ENCODE measurements at regions not wholly inside any gene's neighbourhood (a gene's known extent, or its start where the extent isn't known, plus 50 kb on each side); places are given as distances from the start of the nearest gene placed in this dataset.

DNA sequence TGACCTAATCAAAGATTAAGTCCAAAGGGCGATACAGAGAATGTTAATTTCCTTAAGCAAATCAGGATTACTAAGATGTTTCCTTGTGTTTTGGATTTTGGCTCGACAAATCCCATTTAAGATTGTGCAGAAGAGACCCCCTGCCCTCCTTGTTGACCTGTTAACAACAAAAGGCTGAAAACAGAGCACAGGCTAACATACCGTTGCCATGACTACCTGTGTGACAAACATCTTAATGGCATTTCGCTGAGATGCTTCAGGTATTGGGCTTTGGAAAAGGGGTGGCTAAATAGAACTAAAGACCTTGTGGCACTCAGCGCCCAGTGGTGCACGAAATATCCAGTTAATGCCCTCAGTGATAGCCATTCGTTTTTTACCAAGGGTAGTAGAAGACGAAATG lies 1532.3 kb upstream of the TMEM132C start:
- TF ChIP-seq EZH2phosphoT487 (IDR thresholded peaks at IDR 0.05; ENCODE audit: insufficient read depth, low read depth) (no peak), EZH2 (IDR thresholded peaks at IDR 0.05; ENCODE audit: insufficient read depth, poor library complexity, severe bottlenecking) (no peak)
- Histone ChIP-seq H3K79me2 (ENCODE audit: insufficient read depth) (no peaks in the 10 kb centered on the region), H3K27me3 (replicated peaks; ENCODE audit: insufficient read depth) (no peaks in the 10 kb centered on the region), H3K27ac (no peak overlapping the region), H3K4me2 (ENCODE audit: unreplicated experiment) (no peak overlapping the region), H2AFZ (no peak overlapping the region), H3K4me3 (no peak overlapping the region), H3F3A (ENCODE audit: insufficient read depth) (no peaks in the 10 kb centered on the region), H4K20me1 (ENCODE audit: insufficient read depth) (no peaks in the 10 kb centered on the region), H3K4me1 (ENCODE audit: insufficient read depth) (no peaks in the 10 kb centered on the region), H3K9ac (no peak overlapping the region), H3K36me3 (ENCODE audit: low read depth) (no peaks in the 10 kb centered on the region), H3K9me2 (ENCODE audit: insufficient read depth) (no peaks in the 10 kb centered on the region), H3K9me3 (ENCODE audit: low read depth) (no peaks in the 10 kb centered on the region)
- WGBS, 2 experiments (ENCODE audit: low coverage in 1 of 2, low lambda C conversion rate in 2 of 2, missing lambda C conversion rate in 2 of 2), result 25 to 36% methylated on average over 8 of the region's 8 CpGs
- in situ Hi-C loops (cut with MboI), result no loop called here
- no peak for DNase-seq

- H3K9ac ChIP-seq, result no peak overlapping the region
- no peak overlapping the region for H3K4me2 ChIP-seq (ENCODE audit: unreplicated experiment)
- no peak overlapping the region for H3K4me3 ChIP-seq
- H4K20me1 ChIP-seq (ENCODE audit: insufficient read depth), result no peaks in the 10 kb centered on the region
- no peak overlapping the region for H3K27ac ChIP-seq
- H2AFZ ChIP-seq, result no peak overlapping the region
- no peaks in the 10 kb centered on the region for H3K9me3 ChIP-seq (ENCODE audit: low read depth)
- H3K79me2 ChIP-seq (ENCODE audit: insufficient read depth), result no peaks in the 10 kb centered on the region
- H3K9me2 ChIP-seq (ENCODE audit: insufficient read depth), result no peaks in the 10 kb centered on the region
- no peaks in the 10 kb centered on the region for H3K27me3 ChIP-seq (replicated peaks; ENCODE audit: insufficient read depth)
- H3K36me3 ChIP-seq (ENCODE audit: low read depth), result no peaks in the 10 kb centered on the region
- DNase-seq, result no peak
- 43 to 46% methylated on average over 12 of the region's 12 CpGs for WGBS, 2 experiments (ENCODE audit: low coverage in 1 of 2, low lambda C conversion rate in 2 of 2, missing lambda C conversion rate in 2 of 2)
- in situ Hi-C loops (cut with MboI), result no loop called here
- H3K4me1 ChIP-seq (ENCODE audit: insufficient read depth), result no peaks in the 10 kb centered on the region
- no peak for TF ChIP-seq EZH2 (IDR thresholded peaks at IDR 0.05; ENCODE audit: insufficient read depth, poor library complexity, severe bottlenecking)
- TF ChIP-seq EZH2phosphoT487 (IDR thresholded peaks at IDR 0.05; ENCODE audit: insufficient read depth, low read depth), result no peak
- H3F3A ChIP-seq (ENCODE audit: insufficient read depth), result no peaks in the 10 kb centered on the region
These were observed 1525.3 kb upstream of the TMEM132C start for GRCh38 chr12:126741536-126742240.

DNA sequence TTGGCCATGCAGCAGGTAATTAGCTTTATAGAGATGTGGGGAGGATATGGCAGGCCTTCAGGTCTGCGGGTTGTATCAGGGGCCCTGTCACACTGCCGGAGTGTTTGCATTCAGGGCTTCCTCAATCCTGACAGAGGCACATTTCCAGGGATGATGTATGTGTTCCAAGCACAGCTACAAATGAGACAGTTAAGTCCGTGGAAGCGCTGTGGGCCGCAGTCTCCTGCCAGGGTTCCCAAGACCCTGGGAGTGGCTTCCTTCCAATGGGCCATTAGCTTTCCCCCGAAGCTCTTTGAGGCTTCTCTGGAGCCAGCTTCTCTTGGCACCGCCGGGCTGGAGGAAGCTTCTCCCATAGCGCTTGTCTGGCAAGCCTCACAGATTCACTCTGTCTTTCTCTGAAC lies 1524.7 kb upstream of the TMEM132C start:
- no peak for DNase-seq
- Histone ChIP-seq H3K27ac (no peak overlapping the region), H3K27me3 (replicated peaks; ENCODE audit: insufficient read depth) (no peaks in the 10 kb centered on the region), H3K9me2 (ENCODE audit: insufficient read depth) (no peaks in the 10 kb centered on the region), H2AFZ (no peak overlapping the region), H4K20me1 (ENCODE audit: insufficient read depth) (no peaks in the 10 kb centered on the region), H3K4me2 (ENCODE audit: unreplicated experiment) (no peak overlapping the region), H3K4me1 (ENCODE audit: insufficient read depth) (no peaks in the 10 kb centered on the region), H3K79me2 (ENCODE audit: insufficient read depth) (no peaks in the 10 kb centered on the region), H3K36me3 (ENCODE audit: low read depth) (no peaks in the 10 kb centered on the region), H3F3A (ENCODE audit: insufficient read depth) (no peaks in the 10 kb centered on the region), H3K9ac (no peak overlapping the region), H3K4me3 (no peak overlapping the region), H3K9me3 (ENCODE audit: low read depth) (no peaks in the 10 kb centered on the region)
- in situ Hi-C loops (cut with MboI), result no loop called here
- TF ChIP-seq EZH2 (IDR thresholded peaks at IDR 0.05; ENCODE audit: insufficient read depth, poor library complexity, severe bottlenecking), result no peak
- TF ChIP-seq EZH2phosphoT487 (IDR thresholded peaks at IDR 0.05; ENCODE audit: insufficient read depth, low read depth), result no peak
- 47 to 53% methylated on average over 9 of the region's 9 CpGs for WGBS, 2 experiments (ENCODE audit: low coverage in 1 of 2, low lambda C conversion rate in 2 of 2, missing lambda C conversion rate in 2 of 2)

DNA sequence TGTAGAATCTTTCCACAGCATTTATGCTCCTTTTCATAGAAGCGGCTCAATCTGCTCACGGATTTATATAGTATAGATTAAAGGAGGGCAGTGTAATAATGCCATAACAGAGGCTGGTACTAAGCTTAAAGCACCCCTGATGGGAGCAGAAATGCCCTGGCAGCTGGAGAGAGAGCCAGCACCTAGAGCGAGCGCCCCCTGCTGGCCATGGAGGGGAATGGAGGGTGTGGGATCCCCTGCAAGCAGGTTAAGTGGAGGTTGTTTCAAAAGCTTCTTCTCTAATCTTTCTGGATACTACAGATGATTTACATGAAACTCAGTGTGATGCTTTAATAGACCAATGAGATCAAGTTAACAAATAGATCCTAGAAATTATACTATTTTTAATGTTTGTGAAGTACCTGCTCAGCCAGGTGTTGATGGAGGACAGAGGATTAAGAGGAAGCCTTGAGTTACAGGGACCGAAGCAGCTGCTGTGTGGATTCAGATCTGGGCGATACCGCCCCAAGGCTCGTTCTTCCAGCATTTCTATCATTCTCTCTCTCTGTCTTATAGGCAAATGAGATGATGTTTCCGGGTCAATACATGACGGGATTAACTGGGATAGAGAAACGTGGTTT lies 1519.3 kb upstream of the TMEM132C start:
- H3K4me1 ChIP-seq (ENCODE audit: insufficient read depth), result no peaks in the 10 kb centered on the region
- in situ Hi-C loops (cut with MboI), result no loop called here
- no peak overlapping the region for H3K27ac ChIP-seq
- TF ChIP-seq EZH2phosphoT487 (IDR thresholded peaks at IDR 0.05; ENCODE audit: insufficient read depth, low read depth), result no peak
- TF ChIP-seq EZH2 (IDR thresholded peaks at IDR 0.05; ENCODE audit: insufficient read depth, poor library complexity, severe bottlenecking), result no peak
- H3K36me3 ChIP-seq (ENCODE audit: low read depth), result no peaks in the 10 kb centered on the region
- H3K4me2 ChIP-seq (ENCODE audit: unreplicated experiment), result no peak overlapping the region
- DNase-seq, result peak; percentile 45
- no peaks in the 10 kb centered on the region for H3K27me3 ChIP-seq (replicated peaks; ENCODE audit: insufficient read depth)
- 43 to 44% methylated on average over 11 of the region's 11 CpGs for WGBS, 2 experiments (ENCODE audit: low coverage in 1 of 2, low lambda C conversion rate in 2 of 2, missing lambda C conversion rate in 2 of 2)
- no peaks in the 10 kb centered on the region for H3K9me2 ChIP-seq (ENCODE audit: insufficient read depth)
- no peak overlapping the region for H3K9ac ChIP-seq
- H3K79me2 ChIP-seq (ENCODE audit: insufficient read depth), result no peaks in the 10 kb centered on the region
- no peaks in the 10 kb centered on the region for H4K20me1 ChIP-seq (ENCODE audit: insufficient read depth)
- H2AFZ ChIP-seq, result no peak overlapping the region
- no peaks in the 10 kb centered on the region for H3K9me3 ChIP-seq (ENCODE audit: low read depth)
- no peaks in the 10 kb centered on the region for H3F3A ChIP-seq (ENCODE audit: insufficient read depth)
- no peak overlapping the region for H3K4me3 ChIP-seq

All from GM23248 (cell line).